GM10248 (cell line): ENCODE measurements at regions not wholly inside any gene's neighbourhood (a gene's known extent, or its start where the extent isn't known, plus 50 kb on each side); places are given as distances from the start of the nearest gene placed in this dataset.

Source experiments
- CTCF ChIA-PET: fragments of 300-600 bp; sonication (Branson Sonifier 250); formaldehyde crosslinking; extraction: SDS; loops from one replicate; lab custom pipeline; 2021; ENCODE audit warnings: antibody characterized with exemption; lab: Yijun Ruan, JAX
- POLR2A ChIA-PET: fragments of 350-650 bp; sonication (Branson Sonifier 250); formaldehyde crosslinking; extraction: SDS; loops from one replicate; lab custom pipeline; 2020; ENCODE audit warnings: antibody characterized with exemption; lab: Yijun Ruan, JAX
- DNase-seq: peaks from one replicate; pipeline ENCODE4 v3.0.0; 2012; ENCODE audit errors: extremely low spot score
- TF ChIP-seq, protein P1 (sequence below): IDR thresholded peaks from 2 replicates; pipeline ENCODE4 v1.5.1; 2012; ENCODE audit warnings: mild to moderate bottlenecking, low read depth; ENCODE audit errors: extremely low read depth, missing control alignments, control extremely low read depth

DNA sequence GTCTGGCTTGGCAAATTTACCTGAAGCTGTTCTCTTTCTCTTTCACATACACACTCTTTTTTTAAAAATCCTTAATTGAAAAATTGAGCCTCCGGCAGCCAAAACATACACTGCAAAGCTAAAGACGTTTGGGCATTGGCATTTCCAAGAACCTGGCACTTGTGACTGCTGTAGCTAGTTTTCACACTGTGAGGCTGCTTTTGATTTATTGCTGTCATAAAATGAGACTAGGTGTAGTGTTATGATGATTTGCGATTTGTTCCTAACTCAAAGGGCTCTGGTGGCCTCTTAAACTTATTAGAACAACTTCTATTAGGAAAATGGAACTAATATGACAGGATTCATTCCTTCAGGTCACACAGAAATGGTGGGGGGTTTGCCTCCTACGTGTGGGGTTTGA lies 377.1 kb upstream of the FAR2 start:
- no peak for DNase-seq
- ChIA-PET CTCF (no interaction called here), POLR2A (no interaction called here)
- TF ChIP-seq, protein P1, sequence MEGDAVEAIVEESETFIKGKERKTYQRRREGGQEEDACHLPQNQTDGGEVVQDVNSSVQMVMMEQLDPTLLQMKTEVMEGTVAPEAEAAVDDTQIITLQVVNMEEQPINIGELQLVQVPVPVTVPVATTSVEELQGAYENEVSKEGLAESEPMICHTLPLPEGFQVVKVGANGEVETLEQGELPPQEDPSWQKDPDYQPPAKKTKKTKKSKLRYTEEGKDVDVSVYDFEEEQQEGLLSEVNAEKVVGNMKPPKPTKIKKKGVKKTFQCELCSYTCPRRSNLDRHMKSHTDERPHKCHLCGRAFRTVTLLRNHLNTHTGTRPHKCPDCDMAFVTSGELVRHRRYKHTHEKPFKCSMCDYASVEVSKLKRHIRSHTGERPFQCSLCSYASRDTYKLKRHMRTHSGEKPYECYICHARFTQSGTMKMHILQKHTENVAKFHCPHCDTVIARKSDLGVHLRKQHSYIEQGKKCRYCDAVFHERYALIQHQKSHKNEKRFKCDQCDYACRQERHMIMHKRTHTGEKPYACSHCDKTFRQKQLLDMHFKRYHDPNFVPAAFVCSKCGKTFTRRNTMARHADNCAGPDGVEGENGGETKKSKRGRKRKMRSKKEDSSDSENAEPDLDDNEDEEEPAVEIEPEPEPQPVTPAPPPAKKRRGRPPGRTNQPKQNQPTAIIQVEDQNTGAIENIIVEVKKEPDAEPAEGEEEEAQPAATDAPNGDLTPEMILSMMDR = no peak

DNA sequence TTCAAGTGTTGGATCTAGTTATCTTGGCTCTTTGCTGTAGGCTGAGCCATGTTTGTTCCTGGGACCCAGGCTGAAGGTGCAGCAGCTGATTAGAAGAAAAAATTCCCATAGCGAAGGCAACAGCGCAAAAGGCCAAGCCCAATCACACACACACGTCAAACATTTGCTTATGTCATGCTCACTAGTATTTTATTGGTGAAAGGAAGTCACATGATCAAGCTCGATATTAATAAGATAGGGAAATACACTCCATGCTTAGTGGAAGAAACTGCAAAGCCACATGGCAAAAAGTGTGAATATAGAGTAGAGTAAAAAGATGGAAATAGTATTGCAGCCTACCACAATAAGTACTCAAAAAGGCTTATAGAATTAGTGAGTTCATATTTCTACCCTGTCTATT lies 373.5 kb upstream of the FAR2 start:
- ChIA-PET POLR2A (no interaction called here), CTCF (interaction anchor here (2.2 to 3.1 kb wide), 2 partner anchors 9 to 15 kb away, joined by 4 to 10 read pairs; no protein-coding TSS in a partner anchor)
- TF ChIP-seq, protein P1 = no peak
- DNase-seq = no peak

DNA sequence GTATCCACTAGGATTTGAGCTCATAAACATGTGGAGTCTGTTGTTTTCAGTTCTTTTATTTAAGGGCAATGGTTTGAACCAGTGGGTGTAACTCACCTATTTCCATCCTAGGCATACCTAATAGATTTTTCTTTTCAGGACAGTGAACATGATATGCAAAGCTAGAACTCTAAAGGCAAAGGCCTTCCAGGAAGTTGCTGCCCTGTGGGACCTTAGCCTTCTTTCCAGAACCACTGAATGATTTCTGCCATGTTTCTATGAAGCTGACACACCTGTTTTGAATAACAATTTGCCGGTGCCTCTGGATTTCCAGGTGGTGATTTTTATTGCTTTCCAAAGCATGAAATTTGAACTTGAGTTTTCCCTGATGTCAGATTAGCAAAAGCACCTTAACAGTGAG lies 372.9 kb upstream of the FAR2 start:
- TF ChIP-seq, protein P1 = no peak
- POLR2A ChIA-PET = no interaction called here

DNA sequence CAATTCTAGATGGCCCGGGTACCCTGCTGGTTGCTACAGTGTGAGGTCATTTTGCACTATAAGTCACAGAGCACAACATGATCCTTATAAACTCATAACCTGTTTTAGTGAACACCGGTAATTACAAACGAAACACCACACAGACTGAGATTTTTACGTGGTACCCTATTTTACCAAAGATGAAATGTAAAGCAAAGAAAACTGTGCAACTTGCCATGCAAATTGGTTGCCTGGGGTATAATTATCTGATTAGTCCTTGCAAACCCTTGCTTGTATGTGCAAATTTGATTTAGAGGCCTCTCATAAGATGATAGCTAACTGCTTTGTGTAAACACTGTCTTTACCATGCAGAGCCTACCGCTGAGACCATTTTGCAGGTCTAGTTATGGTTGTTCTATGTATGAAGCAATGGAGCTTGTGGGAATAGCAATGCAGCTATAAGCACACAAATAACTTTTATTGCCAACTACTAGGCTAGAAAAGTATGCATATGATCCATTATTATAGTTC lies 372.1 kb upstream of the FAR2 start:
- POLR2A ChIA-PET = no interaction called here
- TF ChIP-seq, protein P1 = no peak
- CTCF ChIA-PET = interaction anchor here (2.2 to 3.1 kb wide), 2 partner anchors 8 to 13 kb away, joined by 4 to 10 read pairs; no protein-coding TSS in a partner anchor
- DNase-seq = no peak

More for the DNA sequence above, 372.9 kb upstream of the FAR2 start:
- CTCF ChIA-PET = interaction anchor here (2.2 to 3.1 kb wide), 2 partner anchors 8 to 14 kb away, joined by 4 to 10 read pairs; no protein-coding TSS in a partner anchor
- no peak for DNase-seq

DNA sequence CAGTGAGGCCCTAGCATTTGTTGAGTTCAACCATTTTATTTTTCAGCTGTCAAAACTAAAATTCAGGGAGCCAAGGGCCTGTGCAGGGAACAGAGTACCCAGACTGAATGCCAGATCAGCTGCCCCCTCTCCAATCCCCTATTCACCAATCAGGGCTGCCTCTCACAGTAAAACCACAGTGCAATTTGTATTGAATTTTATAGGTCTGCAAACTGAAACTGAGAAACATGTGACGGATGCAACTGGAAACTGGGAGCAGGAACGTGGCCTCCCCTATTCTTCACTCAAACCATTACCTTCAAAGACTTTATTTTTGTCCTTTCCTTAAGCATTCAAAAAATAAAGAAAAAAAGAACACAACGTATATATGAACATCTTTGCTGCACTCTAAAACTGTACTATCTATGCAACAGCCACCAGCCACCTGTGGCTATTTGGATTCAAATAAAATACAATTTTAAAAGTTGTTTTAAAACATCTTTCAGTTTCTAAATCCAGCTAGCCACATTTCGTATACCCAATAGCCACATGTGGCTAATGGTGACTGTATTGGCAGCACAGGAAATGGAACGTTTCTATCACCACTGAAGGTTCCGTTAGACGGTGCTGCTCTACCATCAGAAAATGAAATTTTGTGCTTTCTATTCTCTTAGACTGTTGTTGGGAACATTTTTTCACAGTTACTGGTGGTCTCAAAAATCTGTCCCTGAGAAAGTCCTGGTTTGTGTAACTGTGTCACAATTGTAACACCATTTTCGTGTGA lies 371.3 kb upstream of the FAR2 start:
- TF ChIP-seq, protein P1 = no peak
- no peak for DNase-seq
- ChIA-PET CTCF (no interaction called here), POLR2A (no interaction called here)

DNA sequence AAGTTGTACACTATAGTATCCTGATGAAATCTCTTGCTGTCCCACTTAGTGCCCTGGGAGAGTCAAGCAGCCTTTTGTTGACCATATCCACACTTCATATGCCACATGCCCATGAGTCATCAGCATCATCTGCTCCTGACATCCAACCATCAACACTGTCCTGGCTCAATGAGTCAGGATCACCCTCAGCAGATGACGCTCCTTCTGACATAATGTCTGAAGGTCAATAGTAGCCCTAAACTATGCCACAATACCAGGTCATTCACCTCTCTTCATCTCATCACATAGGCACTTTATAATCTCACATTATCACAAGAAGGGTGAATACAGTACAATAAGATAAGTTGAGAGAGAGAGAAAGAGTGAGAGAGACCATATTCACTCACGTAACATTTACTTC lies 369.0 kb upstream of the FAR2 start:
- TF ChIP-seq, protein P1 = no peak
- DNase-seq = no peak
- POLR2A ChIA-PET = no interaction called here
- CTCF ChIA-PET = no interaction called here
